Loucy (cell line): ENCODE measurements at regions not wholly inside any gene's neighbourhood (a gene's known extent, or its start where the extent isn't known, plus 50 kb on each side); places are given as distances from the start of the nearest gene placed in this dataset.

Source experiments
- EZH2phosphoT487 ChIP-seq: fragments of 200-600 bp; IDR thresholded peaks from 2 replicates; pipeline ENCODE4 v1.6.1; 2018; ENCODE audit warnings: antibody characterized with exemption, mild to moderate bottlenecking, moderate library complexity, borderline replicate concordance
- TF ChIP-seq, protein P1 (sequence below): fragments of 200-600 bp; sonication (generic); conservative IDR thresholded peaks from 2 replicates; pipeline ENCODE4 v1.5.1; 2014; ENCODE audit warnings: mild to moderate bottlenecking, antibody characterized with exemption, low read length

DNA sequence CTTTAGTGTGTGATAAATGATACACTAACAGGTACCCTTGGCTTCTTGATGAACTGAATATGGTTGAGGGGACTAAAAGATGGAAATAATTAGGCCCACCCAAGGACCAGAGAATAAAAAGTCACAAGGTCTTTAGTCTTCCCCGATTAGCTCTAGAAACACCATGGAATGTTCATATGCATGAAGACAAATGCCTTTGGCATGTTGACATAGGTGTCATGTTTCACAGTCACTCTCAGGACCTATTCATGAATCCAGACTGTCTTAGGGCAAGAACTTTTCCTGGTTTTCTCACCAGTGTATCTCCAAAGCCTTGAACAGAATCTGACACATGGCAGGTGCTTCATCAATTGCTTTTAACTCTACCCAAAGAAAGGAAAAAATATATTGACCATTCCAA, 412.8 kb downstream of the AJAP1 start:
- TF ChIP-seq, protein P1, sequence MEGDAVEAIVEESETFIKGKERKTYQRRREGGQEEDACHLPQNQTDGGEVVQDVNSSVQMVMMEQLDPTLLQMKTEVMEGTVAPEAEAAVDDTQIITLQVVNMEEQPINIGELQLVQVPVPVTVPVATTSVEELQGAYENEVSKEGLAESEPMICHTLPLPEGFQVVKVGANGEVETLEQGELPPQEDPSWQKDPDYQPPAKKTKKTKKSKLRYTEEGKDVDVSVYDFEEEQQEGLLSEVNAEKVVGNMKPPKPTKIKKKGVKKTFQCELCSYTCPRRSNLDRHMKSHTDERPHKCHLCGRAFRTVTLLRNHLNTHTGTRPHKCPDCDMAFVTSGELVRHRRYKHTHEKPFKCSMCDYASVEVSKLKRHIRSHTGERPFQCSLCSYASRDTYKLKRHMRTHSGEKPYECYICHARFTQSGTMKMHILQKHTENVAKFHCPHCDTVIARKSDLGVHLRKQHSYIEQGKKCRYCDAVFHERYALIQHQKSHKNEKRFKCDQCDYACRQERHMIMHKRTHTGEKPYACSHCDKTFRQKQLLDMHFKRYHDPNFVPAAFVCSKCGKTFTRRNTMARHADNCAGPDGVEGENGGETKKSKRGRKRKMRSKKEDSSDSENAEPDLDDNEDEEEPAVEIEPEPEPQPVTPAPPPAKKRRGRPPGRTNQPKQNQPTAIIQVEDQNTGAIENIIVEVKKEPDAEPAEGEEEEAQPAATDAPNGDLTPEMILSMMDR = no peak
- TF ChIP-seq EZH2phosphoT487 = no peak
